ENCODE measurements at regions not wholly inside any gene's neighbourhood (a gene's known extent, or its start where the extent isn't known, plus 50 kb on each side); places are given as distances from the start of the nearest gene placed in this dataset.
A peak's percentile ranks its signal among the peaks of the same experiment; 100 is the strongest.
"Not testable (repeated sequence)": the region's sequence is repeated elsewhere in the genome, so short reads cannot be mapped to it uniquely, and the experiment has no call there.

DNA sequence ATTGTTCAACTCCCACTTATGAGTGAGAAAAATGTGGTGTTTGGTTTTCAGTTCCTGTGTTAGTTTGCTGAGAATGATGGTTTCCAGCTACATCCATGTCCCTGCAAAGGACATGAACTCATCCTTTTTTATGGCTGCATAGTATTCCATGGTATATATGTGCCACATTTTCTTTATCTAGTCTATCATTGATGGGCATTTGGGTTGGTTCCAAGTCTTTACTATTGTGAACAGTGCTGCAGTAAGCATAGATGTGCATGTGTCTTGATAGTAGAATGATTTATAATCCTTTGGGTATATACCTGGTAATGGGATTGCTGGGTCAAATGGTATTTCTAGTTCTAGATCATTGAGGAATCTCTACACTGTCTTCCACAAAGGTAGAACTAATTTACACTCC is 613.0 kb upstream of the MIR17HG start:
- not testable (repeated sequence) for DNase-seq

DNA sequence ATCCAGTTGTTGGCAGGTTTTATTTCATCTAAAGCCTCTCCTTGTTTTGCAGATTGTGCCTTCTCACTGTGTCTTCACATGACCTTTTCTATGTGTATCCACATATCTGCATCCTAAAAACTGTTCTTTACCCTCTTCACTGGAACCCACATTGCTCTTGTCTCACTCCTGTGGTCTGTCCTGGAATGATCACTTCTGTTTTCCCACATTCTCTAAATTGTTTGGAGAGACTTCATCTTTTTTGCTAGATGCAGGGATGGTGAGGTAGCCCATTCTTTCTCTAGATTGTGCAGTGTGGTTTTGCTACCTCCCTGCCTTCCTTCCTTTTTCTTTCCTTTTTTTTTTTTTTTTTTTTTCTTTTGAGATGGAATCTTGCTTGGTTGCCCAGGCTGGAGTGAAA is 608.6 kb upstream of the MIR17HG start:
- no peak for DNase-seq

DNA sequence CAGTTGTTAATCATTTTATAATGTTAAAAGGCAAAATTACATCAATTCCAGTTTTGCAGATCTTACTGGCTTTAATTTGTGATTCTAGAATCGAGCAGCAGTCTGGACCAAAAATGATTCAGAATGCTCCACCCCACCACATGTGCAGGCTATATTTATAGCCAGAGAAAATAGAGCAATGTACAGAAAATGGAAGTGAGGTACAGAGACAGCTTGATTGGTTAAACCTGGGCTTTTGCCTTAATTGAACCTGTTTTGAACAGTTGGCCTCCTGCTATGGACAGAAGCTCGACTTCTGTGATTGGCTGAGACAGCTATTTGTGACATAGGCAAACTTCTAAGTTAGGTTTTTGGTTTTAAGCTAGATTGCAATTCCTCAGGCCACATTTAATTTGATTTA is 607.4 kb upstream of the MIR17HG start:
- DNase-seq, result no peak

- no peak for DNase-seq
Measured at GRCh38 chr13:90742381-90742780, 605.1 kb upstream of the MIR17HG start.

- no peak for DNase-seq
Measured at GRCh38 chr13:90746230-90746629, 601.3 kb upstream of the MIR17HG start.

DNA sequence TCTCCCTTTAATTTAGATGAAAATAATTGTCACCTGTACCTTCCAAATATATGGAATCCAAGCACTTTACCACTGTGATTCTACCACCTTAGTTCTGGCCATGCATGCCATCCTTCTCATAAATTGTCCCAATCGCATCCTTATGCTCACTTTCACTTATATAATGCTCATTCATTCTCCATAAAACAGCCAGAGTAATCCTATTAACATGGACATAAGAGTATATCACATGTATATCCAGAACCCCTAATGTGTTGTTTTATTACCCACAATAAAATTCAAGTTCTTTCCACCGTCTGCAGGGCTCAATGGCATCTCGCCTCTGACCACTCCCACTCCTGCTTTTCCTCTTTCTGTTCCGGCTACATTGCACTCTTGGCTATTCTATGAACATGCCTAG is 597.5 kb upstream of the MIR17HG start:
- DNase-seq, result no peak

- no peak for DNase-seq
Measured at GRCh38 chr13:90751026-90751425, 596.5 kb upstream of the MIR17HG start.

GRCh38 chr13:90752070-90752469 is 595.4 kb upstream of the MIR17HG start:
- DNase-seq, result no peak

DNA sequence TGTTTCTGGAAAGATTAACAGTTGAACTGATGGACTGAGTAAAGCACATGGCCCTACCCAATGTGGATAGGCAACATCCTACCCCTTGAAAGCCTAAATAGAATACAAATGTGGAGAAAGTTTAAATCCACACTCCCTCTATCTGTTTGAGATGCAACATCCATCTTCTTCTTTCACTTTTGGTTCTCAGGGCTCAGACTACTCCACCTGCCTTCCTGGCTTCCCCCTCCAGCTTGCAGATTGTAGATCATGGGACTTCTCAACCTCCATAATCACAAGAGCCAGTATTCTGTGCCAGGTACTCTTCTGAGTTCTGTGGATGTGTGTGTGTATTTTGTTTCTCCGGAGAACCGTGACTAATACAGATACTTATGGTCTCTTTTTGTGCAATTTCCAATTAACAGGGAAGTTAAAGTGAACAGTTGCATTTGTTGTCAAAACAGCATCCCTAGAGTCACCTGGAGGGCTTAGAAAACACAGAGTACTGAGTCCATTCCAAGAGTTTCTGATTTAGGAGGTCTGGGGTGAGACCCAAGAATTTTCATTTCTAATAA is 590.3 kb upstream of the MIR17HG start:
- DNase-seq, result peak; percentile 47

DNA sequence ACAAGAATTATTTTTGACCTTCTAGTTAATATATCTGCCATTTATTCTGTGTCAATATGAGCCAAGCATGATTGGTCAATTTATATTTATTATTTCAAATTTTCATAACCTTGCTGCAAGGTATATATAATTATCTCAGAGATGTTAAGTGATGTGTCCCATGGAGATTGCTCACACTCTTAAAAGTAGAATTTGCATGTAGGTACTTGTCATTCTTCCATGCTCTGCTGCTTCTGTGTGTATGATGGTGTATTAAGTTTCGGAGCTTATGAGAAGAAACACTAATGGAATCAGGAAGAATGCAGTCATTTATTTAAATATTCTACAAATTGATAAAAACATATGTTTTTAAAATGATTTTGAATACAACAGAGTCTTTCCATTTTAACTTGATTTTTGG is 586.8 kb upstream of the MIR17HG start:
- no peak for DNase-seq

- no peak for DNase-seq
Measured at GRCh38 chr13:90763476-90764150, 583.9 kb upstream of the MIR17HG start.

- no peak for DNase-seq
Measured at GRCh38 chr13:90766386-90766902, 581.0 kb upstream of the MIR17HG start.

GRCh38 chr13:90768116-90768515 is 579.4 kb upstream of the MIR17HG start:
- DNase-seq, result no peak

- DNase-seq, result no peak
Measured at GRCh38 chr13:90769387-90769786, 578.1 kb upstream of the MIR17HG start.

GRCh38 chr13:90770334-90770733 is 577.2 kb upstream of the MIR17HG start:
- DNase-seq, result no peak

DNA sequence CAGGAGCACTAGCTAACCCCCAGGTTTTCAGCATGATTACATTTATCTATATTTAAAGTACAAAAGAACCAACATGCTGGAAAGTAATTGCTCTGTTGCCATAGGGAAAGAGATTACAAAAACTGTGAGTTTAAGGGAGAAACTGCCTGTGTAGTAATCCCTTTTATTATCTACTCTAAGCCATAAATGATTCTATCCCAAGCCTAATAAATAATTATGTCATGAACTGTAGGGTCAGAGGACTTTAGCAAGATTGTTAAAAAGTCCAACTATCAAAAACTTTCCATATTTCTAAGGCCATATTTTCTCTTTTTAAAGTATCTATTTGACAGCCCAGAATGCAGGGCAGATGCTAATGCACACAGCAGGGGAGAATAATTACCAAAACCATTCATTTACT is 573.8 kb upstream of the MIR17HG start:
- no peak for DNase-seq

GRCh38 chr13:90776051-90776748 is 571.3 kb upstream of the MIR17HG start:
- DNase-seq, result no peak

DNA sequence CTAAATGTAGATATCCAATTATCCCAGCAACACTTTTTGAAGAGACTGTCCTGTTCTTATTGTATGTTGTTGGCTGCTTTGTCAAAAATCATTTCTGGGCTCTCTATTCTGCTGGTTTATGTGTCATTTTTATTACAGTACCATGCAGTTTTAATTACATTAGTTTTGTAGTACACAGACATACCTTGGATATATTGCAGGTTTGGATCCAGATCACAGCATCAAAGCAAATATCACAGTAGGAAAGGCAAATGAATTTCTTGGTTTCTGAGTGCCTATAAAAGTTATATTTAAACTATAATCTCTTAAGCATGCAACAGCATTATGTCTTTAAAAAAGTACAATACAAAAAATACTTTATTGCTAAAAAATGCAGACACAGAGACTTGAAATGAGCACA is 564.2 kb upstream of the MIR17HG start:
- DNase-seq, result no peak

GRCh38 chr13:90787007-90787406 is 560.5 kb upstream of the MIR17HG start:
- DNase-seq, result no peak

DNA sequence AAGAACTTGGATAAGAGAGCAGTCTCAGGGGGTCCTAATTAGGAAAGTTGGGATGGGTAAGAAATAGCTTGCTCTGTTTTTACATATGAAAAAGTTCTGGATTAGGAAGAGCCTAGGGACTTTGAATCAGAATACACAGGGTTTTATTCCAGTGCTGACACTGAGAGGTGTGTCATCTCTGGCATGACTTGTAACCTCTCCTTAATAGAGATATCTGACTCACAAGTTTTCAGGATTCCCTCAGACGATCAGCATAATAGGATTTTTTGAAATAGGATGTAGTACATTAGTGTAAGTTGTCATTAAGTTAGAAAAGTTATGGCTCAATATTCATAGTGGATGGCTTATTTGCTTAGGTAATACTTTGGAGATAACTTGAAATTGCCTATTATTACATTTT is 555.2 kb upstream of the MIR17HG start:
- no peak for DNase-seq

- no peak for DNase-seq
Measured at GRCh38 chr13:90793261-90793820, 554.1 kb upstream of the MIR17HG start.

GRCh38 chr13:90796474-90796873 is 551.0 kb upstream of the MIR17HG start:
- DNase-seq, result no peak

- DNase-seq, result no peak
Measured at GRCh38 chr13:90797335-90797734, 550.2 kb upstream of the MIR17HG start.

DNA sequence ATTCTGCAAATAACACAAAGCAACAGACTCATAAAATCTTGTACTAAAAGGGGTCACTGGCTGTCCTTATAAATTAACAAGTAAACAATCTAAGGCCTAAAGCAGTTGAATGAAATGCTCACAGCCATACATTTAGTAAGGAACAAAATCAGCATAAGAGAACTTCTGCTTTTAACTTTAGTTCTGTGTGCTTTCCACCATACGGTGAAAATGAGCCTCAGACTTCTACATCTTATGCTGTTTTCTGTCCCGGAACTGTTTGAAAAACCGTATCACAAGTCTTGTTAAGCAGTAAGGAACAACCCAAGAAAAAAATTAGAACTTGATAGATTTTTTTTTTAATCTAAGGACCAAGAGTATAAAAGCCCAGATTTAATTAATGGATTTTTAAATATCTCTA is 549.1 kb upstream of the MIR17HG start:
- DNase-seq, result no peak
